ENCODE measurements at regions not wholly inside any gene's neighbourhood (a gene's known extent, or its start where the extent isn't known, plus 50 kb on each side); places are given as distances from the start of the nearest gene placed in this dataset.

GRCh38 chr2:19611491-19612332 is 253.3 kb upstream of the OSR1 start:
- intact Hi-C loops (cut with DNase I) = no loop called here
- no peak overlapping the region for H3K4me3 ChIP-seq
- no peak for DNase-seq
- H3K9me3 ChIP-seq = peaks cover 0 to 28% (median 11%) of the 10 kb centered on the region in 11 donors
- ATAC-seq = no peak
- no peak overlapping the region for H3K27ac ChIP-seq
- H3K27me3 ChIP-seq = no peaks in the 10 kb centered on the region
- TF ChIP-seq CTCF (IDR thresholded peaks at IDR 0.05) = no peak
- 80 to 93% methylated on average over 4 of the region's 4 CpGs for WGBS, 2 donors
- no peaks in the 10 kb centered on the region for H3K36me3 ChIP-seq
- H3K4me1 ChIP-seq = no peaks in the 10 kb centered on the region

- no peaks in the 10 kb centered on the region for H3K4me1 ChIP-seq
- WGBS, 2 donors = 71 to 73% methylated on average over 6 of the region's 6 CpGs
- no peak overlapping the region for H3K4me3 ChIP-seq
- ATAC-seq (no peak), DNase-seq (no peak)
- intact Hi-C loops (cut with DNase I) = no loop called here
- no peaks in the 10 kb centered on the region for H3K36me3 ChIP-seq
- peaks cover 0 to 7% (median 0%) of the 10 kb centered on the region in 11 donors for H3K9me3 ChIP-seq
- no peak overlapping the region for H3K27ac ChIP-seq
- no peaks in the 10 kb centered on the region for H3K27me3 ChIP-seq
- no peak for TF ChIP-seq CTCF (IDR thresholded peaks at IDR 0.05)
Measured at GRCh38 chr2:19609266-19609665, 250.8 kb upstream of the OSR1 start.

GRCh38 chr2:19607931-19608771 is 249.7 kb upstream of the OSR1 start:
- TF ChIP-seq CTCF (IDR thresholded peaks at IDR 0.05) = no peak
- intact Hi-C loops (cut with DNase I) = no loop called here
- H3K27ac ChIP-seq = no peak overlapping the region
- no peak for DNase-seq
- peak in 1 of 8 donors; percentile 27 for ATAC-seq
- no peaks in the 10 kb centered on the region for H3K9me3 ChIP-seq
- no peak overlapping the region for H3K4me3 ChIP-seq
- WGBS, 2 donors = 78 to 83% methylated on average over 4 of the region's 4 CpGs
- H3K27me3 ChIP-seq = no peaks in the 10 kb centered on the region
- no peaks in the 10 kb centered on the region for H3K36me3 ChIP-seq
- H3K4me1 ChIP-seq = no peaks in the 10 kb centered on the region

- peaks cover 0 to 6% (median 0%) of the 10 kb centered on the region in 11 donors for H3K9me3 ChIP-seq
- no peak overlapping the region for H3K4me3 ChIP-seq
- H3K4me1 ChIP-seq = no peaks in the 10 kb centered on the region
- H3K27me3 ChIP-seq = no peaks in the 10 kb centered on the region
- DNase-seq (no peak), ATAC-seq (no peak)
- 79 to 82% methylated on average over 5 of the region's 5 CpGs for WGBS, 2 donors
- H3K36me3 ChIP-seq = no peaks in the 10 kb centered on the region
- TF ChIP-seq CTCF (IDR thresholded peaks at IDR 0.05) = no peak
- no peak overlapping the region for H3K27ac ChIP-seq
- intact Hi-C loops (cut with DNase I) = no loop called here
Measured at GRCh38 chr2:19607400-19607799, 249.0 kb upstream of the OSR1 start.
